NB4 (cell line): ENCODE measurements at regions not wholly inside any gene's neighbourhood (a gene's known extent, or its start where the extent isn't known, plus 50 kb on each side); places are given as distances from the start of the nearest gene placed in this dataset.

Experiments used
- POLR2A ChIP-seq: IDR thresholded peaks from 2 replicates; pipeline ENCODE4 v1.6.1; 2011; ENCODE audit warnings: mild to moderate bottlenecking; ENCODE audit not compliant: insufficient read length; ENCODE audit errors: extremely low read depth
- TF ChIP-seq, protein P1 (sequence below): IDR thresholded peaks from one replicate; pipeline ENCODE4 v1.5.1; 2012; ENCODE audit warnings: low read depth, low read length

DNA sequence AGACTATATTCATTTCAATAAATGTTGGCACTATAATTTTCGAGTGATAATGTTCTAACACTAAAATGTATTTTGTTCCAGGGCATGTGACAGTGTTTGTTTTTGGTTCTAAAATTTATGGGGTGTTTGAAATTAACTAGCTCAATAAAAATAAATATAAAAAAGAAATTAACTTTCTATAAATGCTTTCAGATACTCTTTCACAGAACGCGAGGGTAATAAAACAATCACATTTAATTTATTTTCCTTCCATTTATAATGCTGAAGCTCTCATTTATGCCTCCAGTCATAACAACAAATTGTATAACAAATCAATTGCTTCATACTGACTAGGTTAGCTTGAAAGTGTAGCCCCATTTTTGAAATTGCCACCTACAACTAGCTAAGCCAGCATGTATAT, 122.4 kb upstream of the GPM6A start:
- no peak for TF ChIP-seq POLR2A
- TF ChIP-seq, protein P1, sequence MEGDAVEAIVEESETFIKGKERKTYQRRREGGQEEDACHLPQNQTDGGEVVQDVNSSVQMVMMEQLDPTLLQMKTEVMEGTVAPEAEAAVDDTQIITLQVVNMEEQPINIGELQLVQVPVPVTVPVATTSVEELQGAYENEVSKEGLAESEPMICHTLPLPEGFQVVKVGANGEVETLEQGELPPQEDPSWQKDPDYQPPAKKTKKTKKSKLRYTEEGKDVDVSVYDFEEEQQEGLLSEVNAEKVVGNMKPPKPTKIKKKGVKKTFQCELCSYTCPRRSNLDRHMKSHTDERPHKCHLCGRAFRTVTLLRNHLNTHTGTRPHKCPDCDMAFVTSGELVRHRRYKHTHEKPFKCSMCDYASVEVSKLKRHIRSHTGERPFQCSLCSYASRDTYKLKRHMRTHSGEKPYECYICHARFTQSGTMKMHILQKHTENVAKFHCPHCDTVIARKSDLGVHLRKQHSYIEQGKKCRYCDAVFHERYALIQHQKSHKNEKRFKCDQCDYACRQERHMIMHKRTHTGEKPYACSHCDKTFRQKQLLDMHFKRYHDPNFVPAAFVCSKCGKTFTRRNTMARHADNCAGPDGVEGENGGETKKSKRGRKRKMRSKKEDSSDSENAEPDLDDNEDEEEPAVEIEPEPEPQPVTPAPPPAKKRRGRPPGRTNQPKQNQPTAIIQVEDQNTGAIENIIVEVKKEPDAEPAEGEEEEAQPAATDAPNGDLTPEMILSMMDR = no peak
